ENCODE measurements at regions not wholly inside any gene's neighbourhood (a gene's known extent, or its start where the extent isn't known, plus 50 kb on each side); places are given as distances from the start of the nearest gene placed in this dataset.

DNA sequence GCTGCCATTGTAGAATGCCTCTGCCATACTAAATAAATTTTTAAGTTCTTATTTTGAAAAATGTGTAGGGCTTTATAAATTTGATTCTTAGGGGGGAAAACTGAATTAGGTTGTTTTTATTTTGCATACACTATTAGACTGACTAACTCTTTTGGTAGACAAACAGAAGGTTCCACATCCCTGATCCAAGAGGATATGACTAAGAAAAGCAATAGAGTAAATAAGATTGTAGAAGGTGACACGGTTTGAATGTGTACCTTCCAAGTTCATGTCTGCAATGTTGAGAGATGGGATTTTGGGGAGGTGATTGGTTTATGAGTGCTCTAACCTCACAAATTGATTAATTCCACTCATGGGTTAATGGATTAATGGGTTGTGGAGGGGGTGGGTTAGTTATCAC is 127.9 kb downstream of the GLUL start:
- TF ChIP-seq, protein P1, sequence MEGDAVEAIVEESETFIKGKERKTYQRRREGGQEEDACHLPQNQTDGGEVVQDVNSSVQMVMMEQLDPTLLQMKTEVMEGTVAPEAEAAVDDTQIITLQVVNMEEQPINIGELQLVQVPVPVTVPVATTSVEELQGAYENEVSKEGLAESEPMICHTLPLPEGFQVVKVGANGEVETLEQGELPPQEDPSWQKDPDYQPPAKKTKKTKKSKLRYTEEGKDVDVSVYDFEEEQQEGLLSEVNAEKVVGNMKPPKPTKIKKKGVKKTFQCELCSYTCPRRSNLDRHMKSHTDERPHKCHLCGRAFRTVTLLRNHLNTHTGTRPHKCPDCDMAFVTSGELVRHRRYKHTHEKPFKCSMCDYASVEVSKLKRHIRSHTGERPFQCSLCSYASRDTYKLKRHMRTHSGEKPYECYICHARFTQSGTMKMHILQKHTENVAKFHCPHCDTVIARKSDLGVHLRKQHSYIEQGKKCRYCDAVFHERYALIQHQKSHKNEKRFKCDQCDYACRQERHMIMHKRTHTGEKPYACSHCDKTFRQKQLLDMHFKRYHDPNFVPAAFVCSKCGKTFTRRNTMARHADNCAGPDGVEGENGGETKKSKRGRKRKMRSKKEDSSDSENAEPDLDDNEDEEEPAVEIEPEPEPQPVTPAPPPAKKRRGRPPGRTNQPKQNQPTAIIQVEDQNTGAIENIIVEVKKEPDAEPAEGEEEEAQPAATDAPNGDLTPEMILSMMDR (IDR thresholded peaks at IDR 0.05): no peak
- peaks cover 21% of the 10 kb centered on the region for H3K4me1 ChIP-seq (ENCODE audit: insufficient read depth, low read length)
- no peak for ATAC-seq (ENCODE audit: poor library complexity)
- no peaks in the 10 kb centered on the region for H3K27me3 ChIP-seq (ENCODE audit: control insufficient read depth in 1 of 2, insufficient read depth in 2 of 2, low read length in 2 of 2)
- H3K4me3 ChIP-seq (ENCODE audit: low read length): no peak overlapping the region
- no peak for DNase-seq
- no peaks in the 10 kb centered on the region for H3K36me3 Mint-ChIP-seq (ENCODE audit: low read depth)
- POLR2A ChIA-PET: no interaction called here
- H3K4me1 Mint-ChIP-seq (ENCODE audit: low read depth): peaks cover 38% of the 10 kb centered on the region
- intact Hi-C loops (cut with DNase I, micrococcal nuclease): no loop called here
- CTCF ChIA-PET: no interaction called here
- no peaks in the 10 kb centered on the region for H3K9me3 ChIP-seq (ENCODE audit: control insufficient read depth in 1 of 2, insufficient read depth in 1 of 2, low read length in 2 of 2)
- no peaks in the 10 kb centered on the region for H3K9me3 Mint-ChIP-seq
- no peak overlapping the region for H3K27ac Mint-ChIP-seq
- no peak overlapping the region for H3K27ac ChIP-seq (ENCODE audit: low read depth in 1 of 2, low read length in 2 of 2)
- no peak overlapping the region for H3K4me3 Mint-ChIP-seq
- H3K27me3 Mint-ChIP-seq: no peaks in the 10 kb centered on the region
- H3K36me3 ChIP-seq (ENCODE audit: insufficient read depth, low read length): no peaks in the 10 kb centered on the region

GRCh38 chr1:182262425-182262824 is 129.2 kb downstream of the GLUL start:
- ChIA-PET CTCF (no interaction called here), POLR2A (no interaction called here)
- H3K36me3 ChIP-seq (ENCODE audit: insufficient read depth, low read length): no peaks in the 10 kb centered on the region
- Mint-ChIP-seq H3K9me3 (no peaks in the 10 kb centered on the region), H3K4me3 (no peak overlapping the region), H3K27ac (no peak overlapping the region), H3K4me1 (ENCODE audit: low read depth) (peaks cover 38% of the 10 kb centered on the region), H3K27me3 (no peaks in the 10 kb centered on the region), H3K36me3 (ENCODE audit: low read depth) (no peaks in the 10 kb centered on the region)
- H3K27me3 ChIP-seq (ENCODE audit: control insufficient read depth in 1 of 2, insufficient read depth in 2 of 2, low read length in 2 of 2): no peaks in the 10 kb centered on the region
- H3K9me3 ChIP-seq (ENCODE audit: control insufficient read depth in 1 of 2, insufficient read depth in 1 of 2, low read length in 2 of 2): no peaks in the 10 kb centered on the region
- TF ChIP-seq, protein P1 (IDR thresholded peaks at IDR 0.05): no peak
- intact Hi-C loops (cut with DNase I, micrococcal nuclease): no loop called here
- DNase-seq (no peak), ATAC-seq (ENCODE audit: poor library complexity) (no peak)
- H3K27ac ChIP-seq (ENCODE audit: low read depth in 1 of 2, low read length in 2 of 2): no peak overlapping the region
- peaks cover 31% of the 10 kb centered on the region for H3K4me1 ChIP-seq (ENCODE audit: insufficient read depth, low read length)
- no peak overlapping the region for H3K4me3 ChIP-seq (ENCODE audit: low read length)

DNA sequence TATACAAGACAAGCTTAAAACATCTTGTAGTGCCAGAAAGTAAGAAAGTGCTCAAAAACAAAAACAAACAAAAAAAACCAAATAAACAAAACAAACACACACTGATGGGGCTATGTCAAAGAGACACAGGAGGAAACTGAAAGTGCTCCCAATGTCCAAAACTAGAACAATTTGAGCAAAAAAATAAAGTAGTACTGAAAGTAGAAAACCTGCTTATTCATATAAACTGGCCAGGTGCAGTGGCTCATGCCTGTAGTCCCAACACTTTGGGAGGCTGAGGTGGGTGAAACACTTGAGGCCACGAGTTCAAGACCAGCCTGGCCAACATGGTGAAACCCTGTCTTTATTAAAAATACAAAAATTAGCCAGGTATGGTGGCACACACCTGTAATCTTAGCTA is 129.9 kb downstream of the GLUL start:
- Histone ChIP-seq H3K27ac (ENCODE audit: low read depth in 1 of 2, low read length in 2 of 2) (no peak overlapping the region), H3K27me3 (ENCODE audit: control insufficient read depth in 1 of 2, insufficient read depth in 2 of 2, low read length in 2 of 2) (no peaks in the 10 kb centered on the region), H3K9me3 (ENCODE audit: control insufficient read depth in 1 of 2, insufficient read depth in 1 of 2, low read length in 2 of 2) (no peaks in the 10 kb centered on the region), H3K4me1 (ENCODE audit: insufficient read depth, low read length) (peaks cover 31% of the 10 kb centered on the region), H3K4me3 (ENCODE audit: low read length) (no peak overlapping the region), H3K36me3 (ENCODE audit: insufficient read depth, low read length) (no peaks in the 10 kb centered on the region)
- no peak for DNase-seq
- ChIA-PET POLR2A (no interaction called here), CTCF (no interaction called here)
- H3K4me1 Mint-ChIP-seq (ENCODE audit: low read depth): peaks cover 38% of the 10 kb centered on the region
- no peaks in the 10 kb centered on the region for H3K9me3 Mint-ChIP-seq
- no peak for ATAC-seq (ENCODE audit: poor library complexity)
- intact Hi-C loops (cut with DNase I, micrococcal nuclease): no loop called here
- TF ChIP-seq, protein P1 (IDR thresholded peaks at IDR 0.05): no peak
- H3K27ac Mint-ChIP-seq: no peak overlapping the region
- no peaks in the 10 kb centered on the region for H3K36me3 Mint-ChIP-seq (ENCODE audit: low read depth)
- H3K4me3 Mint-ChIP-seq: no peak overlapping the region
- no peaks in the 10 kb centered on the region for H3K27me3 Mint-ChIP-seq

Measured in CD4-positive, alpha-beta T cell (primary cell).